Ascending aorta (tissue), 2 donors: ENCODE measurements at regions not wholly inside any gene's neighbourhood (a gene's known extent, or its start where the extent isn't known, plus 50 kb on each side); places are given as distances from the start of the nearest gene placed in this dataset.
"Not testable (repeated sequence)": the region's sequence is repeated elsewhere in the genome, so short reads cannot be mapped to it uniquely, and the experiment has no call there.

Source experiments
- DNase-seq, 2 donors: peaks; one replicate each; pipeline ENCODE4 v3.0.0-alpha.2; 2019; ENCODE audit warnings: low spot score in 2 of 2
- H3K27ac ChIP-seq, 2 donors: fragments of 200-600 bp; sonication (generic); one replicate each; pipeline ENCODE4 v1.5.1; 2016 to 2017; ENCODE audit warnings: mild to moderate bottlenecking in 1 of 2
- H3K27me3 ChIP-seq: fragments of 200-600 bp; sonication (generic); one replicate; pipeline ENCODE4 v1.5.1; 2017
- H3K36me3 ChIP-seq, 2 donors: fragments of 200-600 bp; sonication (generic); one replicate each; pipeline ENCODE4 v1.5.1; 2016
- H3K4me1 ChIP-seq, 2 donors: fragments of 200-600 bp; sonication (generic); one replicate each; pipeline ENCODE4 v1.5.1; 2016 to 2017; ENCODE audit warnings: mild to moderate bottlenecking in 1 of 2
- H3K4me3 ChIP-seq, 2 donors: fragments of 200-600 bp; sonication (generic); one replicate each; pipeline ENCODE4 v1.5.1; 2016 to 2017; ENCODE audit warnings: mild to moderate bottlenecking in 1 of 2
- H3K9me3 ChIP-seq, 2 donors: fragments of 200-600 bp; sonication (generic); one replicate each; pipeline ENCODE4 v1.5.1; 2016
- CTCF ChIP-seq, 3 experiments: fragments of 200-600 bp in 2 of 3; fragments of 450-650 bp in 1 of 3; sonication (generic) in 2 of 3; IDR thresholded peaks; one replicate each; pipeline ENCODE4 v1.5.1; 2016 to 2019; ENCODE audit warnings: antibody characterized with exemption in 3 of 3, mild to moderate bottlenecking in 1 of 3, moderate library complexity in 1 of 3
- intact Hi-C: fragments of 100-400 bp; cut with DNase I; formaldehyde crosslinking; loops from one replicate; pipeline ENCODE4 v1.15.1; 2023

- no peaks in the 10 kb centered on the region for H3K4me1 ChIP-seq
- no peak for DNase-seq
- no peak overlapping the region for H3K27ac ChIP-seq
- no peaks in the 10 kb centered on the region for H3K9me3 ChIP-seq
- H3K4me3 ChIP-seq: no peak overlapping the region
- no peak for TF ChIP-seq CTCF (IDR thresholded peaks at IDR 0.05)
- no peaks in the 10 kb centered on the region for H3K36me3 ChIP-seq
- H3K27me3 ChIP-seq: no peaks in the 10 kb centered on the region
- intact Hi-C loops: no loop called here
Observed at GRCh38 chr4:11813951-11814446, 385.3 kb upstream of the HS3ST1 start.

DNA sequence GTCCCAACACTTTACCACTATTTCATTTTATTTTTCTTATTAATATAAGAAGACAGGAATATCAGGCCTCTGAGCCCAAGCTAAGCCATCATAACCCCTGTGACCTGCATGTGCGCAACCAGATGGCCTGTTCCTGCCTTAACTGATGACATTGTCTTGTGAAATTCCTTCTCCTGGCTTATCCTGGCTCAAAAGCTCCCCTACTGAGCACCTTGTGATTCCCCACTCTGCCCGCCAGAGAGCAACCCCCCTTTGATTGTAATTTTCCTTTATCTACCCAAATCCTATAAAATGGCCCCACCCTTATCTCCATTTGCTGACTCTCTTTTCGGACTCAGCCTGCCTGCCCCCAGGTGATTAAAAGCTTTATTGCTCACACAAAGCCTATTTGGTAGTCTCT, 382.8 kb upstream of the HS3ST1 start:
- DNase-seq, H3K4me3 ChIP-seq, H3K36me3 ChIP-seq, H3K27ac ChIP-seq, H3K9me3 ChIP-seq, intact Hi-C loops, H3K4me1 ChIP-seq, H3K27me3 ChIP-seq: not testable (repeated sequence)

DNA sequence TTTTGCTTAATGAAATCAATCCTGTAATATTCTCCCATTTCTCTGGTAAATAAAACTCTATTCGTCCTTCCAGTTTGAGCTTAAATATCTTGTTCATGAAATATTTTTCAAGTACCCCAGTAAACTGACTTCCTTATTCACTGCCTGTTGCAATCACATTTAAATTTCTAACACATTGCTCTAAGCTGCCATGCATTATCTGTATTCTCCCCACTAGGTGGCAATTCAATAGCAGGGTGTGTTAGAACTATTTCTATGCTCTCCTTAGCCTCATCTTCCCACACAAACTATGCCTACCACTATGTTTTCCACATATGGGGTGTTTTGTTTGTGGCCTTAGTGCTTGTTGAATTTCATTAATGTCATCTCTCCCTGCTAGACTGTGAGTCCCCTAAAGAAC, 377.1 kb upstream of the HS3ST1 start:
- H3K4me3 ChIP-seq: no peak overlapping the region
- H3K27me3 ChIP-seq: no peaks in the 10 kb centered on the region
- intact Hi-C loops: no loop called here
- H3K9me3 ChIP-seq: no peaks in the 10 kb centered on the region
- no peaks in the 10 kb centered on the region for H3K36me3 ChIP-seq
- TF ChIP-seq CTCF (IDR thresholded peaks at IDR 0.05): peak in 1 of 3 experiments; percentile 18
- H3K4me1 ChIP-seq: no peaks in the 10 kb centered on the region
- DNase-seq: no peak
- no peak overlapping the region for H3K27ac ChIP-seq

DNA sequence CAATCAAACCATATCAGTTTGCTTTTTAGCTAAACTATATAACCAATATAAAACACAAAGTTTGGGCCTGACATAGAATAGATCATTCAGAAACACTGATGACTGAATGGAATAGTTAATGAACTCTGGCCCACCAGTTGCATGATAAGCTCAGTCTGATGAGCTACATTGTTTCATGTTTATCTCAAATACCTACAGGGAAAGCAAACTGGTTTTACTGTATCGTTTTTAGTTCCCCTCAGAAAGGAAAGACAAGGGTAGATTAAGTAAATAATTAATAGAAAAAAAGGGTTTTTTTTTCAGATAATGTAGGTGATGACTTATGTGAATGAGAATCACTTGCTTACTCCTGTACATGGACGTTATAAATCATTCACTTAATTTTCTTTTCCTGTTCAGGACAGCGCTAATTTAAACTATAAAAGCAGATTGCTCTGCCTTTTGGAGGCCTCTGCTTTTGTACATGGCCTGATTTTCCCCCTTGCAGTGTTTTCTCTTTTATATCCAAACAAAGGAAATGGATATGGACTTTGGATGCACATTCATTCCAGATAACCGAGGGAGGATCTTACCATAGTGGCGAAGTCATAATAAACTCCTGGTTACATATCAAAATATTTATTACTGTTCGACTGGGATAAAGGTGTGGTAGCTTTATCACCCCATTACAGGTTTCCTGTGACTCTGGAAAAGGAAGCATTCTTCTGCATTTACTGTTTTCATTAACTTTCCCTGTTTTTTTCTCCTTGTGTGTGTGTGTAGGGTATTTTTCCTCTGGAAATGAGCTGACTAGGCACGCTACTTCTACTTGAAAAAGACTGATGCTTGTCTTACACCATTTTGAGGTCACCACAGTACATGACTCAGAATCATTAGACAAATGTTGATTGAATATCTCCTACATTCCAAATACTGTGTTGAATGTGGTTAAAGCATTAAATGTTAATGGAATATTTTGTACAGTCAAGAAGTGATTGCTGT, 373.1 kb upstream of the HS3ST1 start:
- Histone ChIP-seq H3K27me3 (no peaks in the 10 kb centered on the region), H3K4me1 (no peaks in the 10 kb centered on the region), H3K36me3 (no peaks in the 10 kb centered on the region), H3K27ac (no peak overlapping the region), H3K4me3 (no peak overlapping the region), H3K9me3 (no peaks in the 10 kb centered on the region)
- intact Hi-C loops: no loop called here
- TF ChIP-seq CTCF (IDR thresholded peaks at IDR 0.05): no peak
- DNase-seq: no peak

- no peaks in the 10 kb centered on the region for H3K9me3 ChIP-seq
- intact Hi-C loops: no loop called here
- no peak for TF ChIP-seq CTCF (IDR thresholded peaks at IDR 0.05)
- no peak for DNase-seq
- H3K27ac ChIP-seq: no peak overlapping the region
- H3K4me1 ChIP-seq: no peaks in the 10 kb centered on the region
- H3K4me3 ChIP-seq: no peak overlapping the region
- H3K27me3 ChIP-seq: no peaks in the 10 kb centered on the region
- no peaks in the 10 kb centered on the region for H3K36me3 ChIP-seq
Observed at GRCh38 chr4:11799196-11799595, 370.5 kb upstream of the HS3ST1 start.

DNA sequence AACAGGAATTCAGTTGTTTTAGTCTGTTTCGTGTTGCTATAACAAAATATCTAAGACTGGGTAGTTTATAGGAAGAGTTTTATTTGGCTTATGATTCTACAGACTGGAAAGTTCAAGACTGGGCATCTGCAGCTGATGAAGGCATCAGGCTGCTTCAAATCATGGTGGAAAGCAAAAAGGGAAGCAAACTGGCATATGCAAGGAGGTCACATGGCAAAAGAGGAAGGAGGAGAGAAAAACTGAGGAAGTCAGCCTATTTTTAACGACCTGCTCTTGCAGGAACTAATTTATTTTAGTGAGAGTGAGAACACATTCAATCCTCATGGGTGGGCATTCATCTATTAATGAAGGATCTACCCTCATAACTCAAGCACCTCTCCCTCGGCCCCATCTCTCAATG, 363.1 kb upstream of the HS3ST1 start:
- Histone ChIP-seq H3K27ac (no peak overlapping the region), H3K4me1 (no peaks in the 10 kb centered on the region), H3K4me3 (no peak overlapping the region), H3K9me3 (no peaks in the 10 kb centered on the region), H3K36me3 (no peaks in the 10 kb centered on the region), H3K27me3 (no peaks in the 10 kb centered on the region)
- no peak for TF ChIP-seq CTCF (IDR thresholded peaks at IDR 0.05)
- intact Hi-C loops: no loop called here
- no peak for DNase-seq
